ENCODE measurements at regions not wholly inside any gene's neighbourhood (a gene's known extent, or its start where the extent isn't known, plus 50 kb on each side); places are given as distances from the start of the nearest gene placed in this dataset.
A peak's percentile ranks its signal among the peaks of the same experiment; 100 is the strongest.

DNA sequence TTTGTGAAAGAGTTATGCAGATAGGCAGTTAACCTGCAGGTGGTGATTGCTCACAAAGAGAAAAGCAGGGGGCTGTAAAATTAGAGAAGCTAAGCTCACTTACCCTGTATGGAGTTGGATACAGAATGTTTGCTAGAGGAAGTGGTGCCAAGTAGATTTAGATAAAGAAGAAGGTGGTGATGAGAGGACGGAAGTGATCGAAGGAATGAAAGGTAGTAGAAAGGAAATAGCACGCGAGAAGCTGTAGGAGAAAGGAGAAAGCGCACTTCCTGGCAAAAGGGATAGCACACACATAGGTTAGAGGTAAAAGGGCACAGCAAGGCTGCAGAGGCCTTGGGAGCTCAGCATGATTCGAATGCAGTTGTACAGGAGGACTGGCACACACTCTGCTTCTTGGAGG is 87.3 kb upstream of the CTSC start:
- H3K4me3 ChIP-seq = no peak overlapping the region
- no peaks in the 10 kb centered on the region for H3K36me3 ChIP-seq
- intact Hi-C loops (cut with DNase I; ENCODE audit: low total_unique reads) = no loop called here
- H3K27ac ChIP-seq = no peak overlapping the region
- H3K27me3 ChIP-seq = no peaks in the 10 kb centered on the region
- no peaks in the 10 kb centered on the region for H3K9me3 ChIP-seq
- TF ChIP-seq POLR2AphosphoS5 (IDR thresholded peaks at IDR 0.05) (no peak), POLR2A (IDR thresholded peaks at IDR 0.05) (no peak), CTCF (IDR thresholded peaks at IDR 0.05) (no peak)
- DNase-seq (ENCODE audit: low spot score in 2 of 2) = no peak
- peaks cover 0 to 6% of the 10 kb centered on the region in 2 donors for H3K4me1 ChIP-seq

DNA sequence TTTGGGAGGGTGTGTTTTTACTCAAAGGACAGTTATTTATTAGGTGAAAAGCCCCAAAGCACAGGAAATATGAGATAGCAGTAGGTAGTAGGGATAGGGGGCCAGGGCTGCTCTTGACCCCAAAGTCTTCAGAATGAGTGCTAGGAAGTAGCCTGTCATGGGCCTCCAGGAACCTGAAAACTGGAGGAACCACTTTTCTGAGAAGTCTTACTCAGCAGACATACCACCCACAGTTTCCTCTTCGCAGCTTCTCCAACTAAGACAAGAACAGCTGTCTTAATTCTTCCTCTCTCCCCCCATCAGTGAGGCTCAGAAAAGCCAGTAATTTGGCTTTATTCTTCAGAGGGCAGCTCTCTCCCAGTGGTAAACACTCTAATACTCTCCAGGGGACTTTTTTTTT is 84.0 kb upstream of the CTSC start:
- intact Hi-C loops (cut with DNase I; ENCODE audit: low total_unique reads) = no loop called here
- Histone ChIP-seq H3K9me3 (no peaks in the 10 kb centered on the region), H3K4me3 (no peak overlapping the region), H3K36me3 (no peaks in the 10 kb centered on the region), H3K4me1 (peaks cover 0 to 6% of the 10 kb centered on the region in 2 donors), H3K27ac (peak overlapping the region in 1 of 2 donors; percentile 59), H3K27me3 (no peaks in the 10 kb centered on the region)
- no peak for DNase-seq (ENCODE audit: low spot score in 2 of 2)
- no peak for TF ChIP-seq CTCF (IDR thresholded peaks at IDR 0.05)

GRCh38 chr11:88420165-88420791 is 82.7 kb upstream of the CTSC start:
- DNase-seq (ENCODE audit: low spot score in 2 of 2) = no peak
- intact Hi-C loops (cut with DNase I; ENCODE audit: low total_unique reads) = no loop called here
- H3K36me3 ChIP-seq = no peaks in the 10 kb centered on the region
- no peak overlapping the region for H3K4me3 ChIP-seq
- TF ChIP-seq POLR2A (IDR thresholded peaks at IDR 0.05) (no peak), CTCF (IDR thresholded peaks at IDR 0.05) (no peak), POLR2AphosphoS5 (IDR thresholded peaks at IDR 0.05) (no peak)
- peak overlapping the region in 1 of 2 donors; percentile 59 for H3K27ac ChIP-seq
- H3K9me3 ChIP-seq = no peaks in the 10 kb centered on the region
- H3K4me1 ChIP-seq = peaks cover 0 to 6% of the 10 kb centered on the region in 2 donors
- H3K27me3 ChIP-seq = no peaks in the 10 kb centered on the region

DNA sequence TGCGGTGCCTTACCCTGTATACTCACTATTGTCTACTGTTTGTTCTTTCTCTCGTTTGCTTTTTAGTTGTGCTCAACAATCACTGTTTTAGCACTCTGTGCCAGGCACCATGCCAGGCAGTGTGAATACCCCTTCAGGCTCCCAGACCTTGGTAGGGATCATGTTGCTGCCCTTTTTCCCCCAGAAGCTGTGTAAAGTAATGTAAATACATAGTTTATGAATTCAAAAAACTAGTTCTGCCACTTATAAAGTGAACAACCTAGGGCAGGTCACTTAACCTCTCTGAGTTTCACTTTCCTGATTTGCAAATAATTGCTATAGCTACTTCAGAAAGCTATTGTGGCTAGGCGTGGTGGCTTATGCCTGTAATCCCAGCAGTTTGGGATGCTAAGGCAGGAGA is 81.0 kb upstream of the CTSC start:
- Histone ChIP-seq H3K9me3 (no peaks in the 10 kb centered on the region), H3K4me1 (peaks cover 0 to 6% of the 10 kb centered on the region in 2 donors), H3K4me3 (no peak overlapping the region), H3K36me3 (no peaks in the 10 kb centered on the region), H3K27me3 (no peaks in the 10 kb centered on the region), H3K27ac (no peak overlapping the region)
- intact Hi-C loops (cut with DNase I; ENCODE audit: low total_unique reads) = no loop called here
- DNase-seq (ENCODE audit: low spot score in 2 of 2) = no peak
- TF ChIP-seq POLR2AphosphoS5 (IDR thresholded peaks at IDR 0.05) = no peak
- no peak for TF ChIP-seq CTCF (IDR thresholded peaks at IDR 0.05)
- TF ChIP-seq POLR2A (IDR thresholded peaks at IDR 0.05) = no peak

- Histone ChIP-seq H3K4me1 (no peaks in the 10 kb centered on the region), H3K4me3 (no peak overlapping the region), H3K27me3 (no peaks in the 10 kb centered on the region), H3K27ac (no peak overlapping the region), H3K9me3 (no peaks in the 10 kb centered on the region), H3K36me3 (no peaks in the 10 kb centered on the region)
- intact Hi-C loops (cut with DNase I; ENCODE audit: low total_unique reads) = no loop called here
- TF ChIP-seq POLR2A (IDR thresholded peaks at IDR 0.05) (no peak), CTCF (IDR thresholded peaks at IDR 0.05) (no peak), POLR2AphosphoS5 (IDR thresholded peaks at IDR 0.05) (no peak)
- DNase-seq (ENCODE audit: low spot score in 2 of 2) = no peak
Observed at GRCh38 chr11:88415495-88415894, 78.0 kb upstream of the CTSC start.
